ENCODE measurements at regions not wholly inside any gene's neighbourhood (a gene's known extent, or its start where the extent isn't known, plus 50 kb on each side); places are given as distances from the start of the nearest gene placed in this dataset.

- FAIRE-seq, result no peak
Measured at GRCh38 chr2:18123211-18123570, 244.7 kb downstream of the KCNS3 start.

DNA sequence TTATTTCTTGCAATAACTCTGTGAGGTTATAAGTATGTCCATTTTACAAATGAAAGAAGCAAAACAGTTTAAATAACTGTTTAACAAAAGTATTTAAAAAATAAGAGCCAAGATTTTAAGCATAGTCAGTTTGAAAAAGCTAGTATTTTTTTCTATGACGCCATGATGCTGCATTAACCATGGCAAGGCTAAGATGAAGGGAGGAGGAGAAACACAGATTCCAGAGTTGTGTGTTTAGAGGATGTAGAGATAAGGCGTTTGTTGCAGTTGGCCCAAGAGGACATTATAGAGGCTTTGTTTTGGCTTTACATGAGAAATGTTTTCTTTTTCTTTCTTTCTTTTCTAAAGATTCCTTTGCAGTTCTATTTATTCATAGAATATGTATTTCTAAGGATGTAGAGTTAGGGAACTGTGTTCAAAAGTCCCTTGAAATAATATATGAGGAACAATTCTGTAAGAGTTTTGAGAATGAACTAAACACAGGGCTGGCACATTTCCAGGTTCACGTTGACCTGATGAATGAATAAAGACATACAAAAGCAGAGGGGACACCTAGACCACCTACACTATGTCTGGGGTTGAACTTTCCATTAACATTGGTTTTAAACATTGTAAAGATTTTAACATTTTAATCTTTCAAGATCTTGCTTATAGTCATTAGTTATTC is 244.2 kb downstream of the KCNS3 start:
- no peak for FAIRE-seq

GRCh38 chr2:18119883-18120282 is 241.4 kb downstream of the KCNS3 start:
- FAIRE-seq, result no peak

DNA sequence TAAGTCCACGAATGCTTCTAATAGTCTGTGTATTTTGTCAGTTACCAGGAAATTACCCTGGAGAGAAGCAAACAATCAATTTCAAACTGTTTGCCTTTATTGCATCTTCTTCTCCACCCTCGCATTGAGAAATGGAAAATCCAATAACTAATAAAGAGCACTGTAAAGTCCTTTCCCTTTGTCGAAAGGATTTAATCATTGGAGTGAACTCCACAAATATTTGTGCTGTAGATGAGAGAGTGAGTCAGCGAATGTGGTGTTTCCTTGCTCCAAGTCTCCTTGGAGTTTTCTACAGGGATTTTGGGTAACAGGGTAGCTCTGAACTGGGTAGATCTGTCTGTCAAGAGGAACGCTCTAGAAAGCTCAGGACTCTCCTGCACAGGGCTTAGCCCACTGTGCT is 240.2 kb downstream of the KCNS3 start:
- no peak for FAIRE-seq

GRCh38 chr2:18117592-18117991 is 239.1 kb downstream of the KCNS3 start:
- FAIRE-seq, result no peak

DNA sequence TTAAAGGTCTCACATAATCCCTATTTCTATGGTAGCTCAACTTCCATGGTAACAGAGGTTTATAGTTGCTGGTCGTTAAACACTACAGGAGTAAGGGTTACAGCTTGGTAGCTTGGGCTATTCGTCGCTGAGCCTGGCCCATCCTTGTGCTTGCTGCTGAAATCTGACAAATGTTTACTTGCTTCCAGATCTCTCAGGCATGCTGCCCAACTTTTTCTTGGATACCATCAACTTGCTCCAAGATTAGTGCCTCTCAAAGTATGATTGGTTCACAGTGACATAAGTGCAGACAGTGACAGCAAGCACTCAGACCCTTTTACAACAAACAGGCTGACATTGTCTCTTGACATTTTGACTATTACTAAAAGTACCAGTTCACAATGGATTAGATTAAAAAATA is 231.8 kb downstream of the KCNS3 start:
- no peak for FAIRE-seq

DNA sequence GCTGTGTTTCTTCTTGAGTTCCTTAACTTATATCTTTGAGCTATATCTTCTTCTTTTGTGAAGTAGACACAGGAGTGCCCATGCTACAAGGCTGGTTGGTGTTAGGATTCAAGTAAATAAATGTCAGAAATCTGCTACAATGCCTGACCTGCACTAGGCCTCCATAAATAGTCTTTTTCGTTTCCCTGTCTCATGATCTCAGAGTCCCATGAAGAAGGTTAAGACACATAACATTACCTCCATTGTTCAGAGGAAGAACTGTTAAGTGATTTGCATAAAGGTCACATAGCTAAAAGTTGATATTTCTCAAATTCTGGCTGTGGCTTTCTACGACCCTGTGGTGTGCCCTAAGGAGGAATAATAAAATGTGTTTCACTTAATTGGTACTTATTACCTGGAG is 228.4 kb downstream of the KCNS3 start:
- FAIRE-seq, result no peak

GRCh38 chr2:18105929-18106328 is 227.5 kb downstream of the KCNS3 start:
- no peak for FAIRE-seq

DNA sequence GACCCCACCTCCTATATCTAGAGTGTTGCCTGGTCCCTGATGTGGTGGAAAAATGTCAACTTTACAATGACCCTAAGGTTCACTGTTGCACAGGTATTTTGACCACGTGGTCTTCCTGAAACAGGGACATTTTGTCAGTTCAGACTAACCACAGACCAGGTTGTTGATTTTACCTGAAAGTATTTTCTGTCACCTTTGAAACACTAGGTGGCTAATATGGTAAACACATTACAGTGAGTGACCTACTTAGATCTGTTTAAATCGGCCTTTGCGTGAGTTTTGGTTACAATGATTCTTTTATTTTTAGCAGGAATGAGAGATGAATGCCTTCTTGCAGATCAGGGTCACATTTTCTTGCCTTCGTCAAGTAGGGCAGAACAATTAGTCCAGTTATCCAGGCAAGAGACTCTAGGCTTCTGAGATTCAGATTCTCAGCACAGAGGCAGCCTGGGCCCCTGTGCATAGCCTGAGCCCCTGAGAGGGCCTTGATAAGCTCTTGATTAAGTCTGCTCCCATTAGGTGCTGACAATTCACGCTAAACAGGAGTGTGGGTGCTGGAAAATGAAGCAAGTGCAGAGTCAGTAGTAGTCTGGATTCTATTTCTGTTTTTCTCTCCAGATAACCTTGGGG is 226.2 kb downstream of the KCNS3 start:
- FAIRE-seq, result no peak

DNA sequence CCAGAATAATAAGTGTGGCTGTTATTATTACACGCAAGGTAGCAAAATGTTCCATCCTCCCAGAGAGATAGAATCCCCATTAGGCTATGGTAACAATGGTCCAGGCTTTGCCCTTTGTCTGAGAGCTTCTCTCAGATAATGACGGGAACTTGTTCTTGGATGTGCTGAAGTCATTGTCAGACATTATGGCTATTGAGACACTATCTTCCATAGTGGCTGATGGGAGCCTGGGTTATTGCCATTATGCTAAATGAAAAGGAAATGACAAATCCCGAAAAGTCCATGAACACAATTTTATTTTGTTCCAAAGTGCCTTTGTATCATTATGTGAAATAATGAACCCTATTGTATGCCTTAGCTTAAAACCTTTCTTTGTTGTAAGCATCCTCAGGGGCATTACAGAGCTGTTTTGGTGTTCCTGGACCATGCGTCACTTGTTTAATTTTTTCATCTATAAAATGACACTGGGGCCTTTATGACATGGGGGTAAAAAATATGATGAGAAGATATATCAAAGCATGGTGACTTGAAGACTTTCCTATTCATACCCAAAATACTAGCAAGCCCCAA is 218.5 kb downstream of the KCNS3 start:
- FAIRE-seq, result no peak

GRCh38 chr2:18094277-18094676 is 215.8 kb downstream of the KCNS3 start:
- no peak for FAIRE-seq

DNA sequence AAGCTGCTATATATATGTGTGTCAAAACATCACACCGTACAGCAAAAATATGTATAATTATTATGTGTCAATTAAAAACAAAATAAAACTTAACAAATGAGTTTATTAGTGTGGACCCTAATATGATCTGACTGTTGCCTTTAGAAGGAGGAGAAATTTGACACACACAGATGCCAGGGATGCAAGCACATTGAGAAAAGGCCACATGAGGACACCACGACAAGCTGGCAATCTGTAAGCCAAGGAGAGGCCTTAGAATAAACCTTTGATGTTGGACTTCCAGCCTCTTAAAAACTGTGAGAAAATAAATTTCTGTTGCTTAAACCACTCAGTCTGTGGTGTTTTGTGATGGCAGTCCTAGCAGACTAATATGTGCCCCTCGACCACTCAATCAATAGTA is 214.7 kb downstream of the KCNS3 start:
- FAIRE-seq, result no peak

DNA sequence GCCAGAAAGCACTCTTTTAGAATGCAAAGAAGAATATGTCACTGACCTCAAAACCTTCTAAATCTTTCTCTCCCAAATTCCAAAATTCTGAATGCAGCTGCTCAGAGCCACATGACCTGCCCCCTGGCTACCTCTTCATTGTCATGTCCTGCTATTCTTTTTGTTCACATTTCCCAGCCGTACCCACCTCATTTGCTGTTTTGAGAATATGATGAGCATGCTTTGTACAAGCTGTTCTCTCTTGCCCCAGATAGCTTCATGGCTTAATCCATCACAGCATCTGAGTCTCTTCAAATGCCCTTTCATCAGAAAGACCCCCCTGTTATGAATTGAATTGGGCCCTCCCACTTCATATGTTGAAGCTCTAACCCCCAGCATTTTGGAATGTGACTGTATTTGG is 214.3 kb downstream of the KCNS3 start:
- FAIRE-seq, result no peak

DNA sequence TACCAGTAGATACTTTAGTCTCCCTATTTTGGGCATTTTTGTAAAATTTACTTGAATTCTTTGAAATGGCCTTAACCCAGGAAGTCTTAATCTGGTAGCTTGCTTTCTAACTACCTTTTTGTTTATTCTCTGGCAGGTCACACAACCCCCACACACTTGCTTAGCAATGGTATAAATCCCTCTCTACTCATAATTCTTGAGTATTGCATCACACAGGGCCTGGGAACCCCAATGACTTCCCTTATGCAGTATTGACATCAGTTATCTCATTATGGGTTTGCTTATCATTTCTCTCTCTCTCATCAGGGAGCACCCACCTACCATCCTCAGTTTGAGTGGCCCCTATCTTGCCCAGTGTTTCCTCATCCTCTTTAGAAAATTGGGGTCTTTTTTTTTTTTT is 207.1 kb downstream of the KCNS3 start:
- no peak for FAIRE-seq

GRCh38 chr2:18084376-18084775 is 205.9 kb downstream of the KCNS3 start:
- no peak for FAIRE-seq

GRCh38 chr2:18083806-18084205 is 205.3 kb downstream of the KCNS3 start:
- FAIRE-seq, result no peak

DNA sequence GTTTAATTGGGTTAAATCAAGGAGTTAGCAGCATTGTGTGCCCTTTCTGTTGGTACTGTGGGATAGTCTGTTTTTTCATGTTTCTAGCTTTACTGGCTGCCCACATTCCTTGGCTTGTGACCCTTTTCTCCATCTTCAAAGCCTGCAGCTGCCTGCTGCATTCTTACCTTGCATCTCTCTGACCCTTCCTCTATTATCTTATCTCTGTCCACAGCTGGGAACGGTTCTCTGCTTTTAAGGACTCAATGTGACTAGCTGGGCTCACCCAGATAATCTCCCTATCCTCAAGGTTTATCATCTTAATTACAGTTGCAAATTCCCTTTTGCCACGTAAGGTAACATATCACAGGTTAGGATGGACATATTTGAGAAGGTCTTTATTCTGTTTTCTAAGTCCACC is 199.7 kb downstream of the KCNS3 start:
- FAIRE-seq, result no peak

- FAIRE-seq, result no peak
Measured at GRCh38 chr2:18077704-18078103, 199.2 kb downstream of the KCNS3 start.

- no peak for FAIRE-seq
Measured at GRCh38 chr2:18077231-18077630, 198.8 kb downstream of the KCNS3 start.

DNA sequence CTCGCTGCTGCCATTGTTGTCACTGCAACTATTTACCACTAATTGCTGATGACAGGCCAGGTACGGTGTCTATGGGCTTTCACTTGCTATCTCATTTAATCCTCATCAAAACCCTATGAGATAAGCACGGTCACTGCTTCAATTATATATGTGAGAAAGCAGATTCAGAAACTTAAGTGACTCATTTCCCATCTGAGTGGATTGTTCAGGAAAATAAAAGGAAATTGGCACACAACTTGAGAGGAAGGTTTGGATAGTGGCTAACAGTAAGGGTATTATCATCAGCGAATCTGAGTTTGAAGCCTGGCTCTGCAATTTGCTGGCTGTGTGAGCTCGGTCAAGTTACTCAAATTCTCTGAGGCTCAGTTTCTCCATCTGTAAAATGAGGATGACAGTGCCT is 196.0 kb downstream of the KCNS3 start:
- FAIRE-seq, result no peak

- no peak for FAIRE-seq
Measured at GRCh38 chr2:18073601-18074000, 195.1 kb downstream of the KCNS3 start.

DNA sequence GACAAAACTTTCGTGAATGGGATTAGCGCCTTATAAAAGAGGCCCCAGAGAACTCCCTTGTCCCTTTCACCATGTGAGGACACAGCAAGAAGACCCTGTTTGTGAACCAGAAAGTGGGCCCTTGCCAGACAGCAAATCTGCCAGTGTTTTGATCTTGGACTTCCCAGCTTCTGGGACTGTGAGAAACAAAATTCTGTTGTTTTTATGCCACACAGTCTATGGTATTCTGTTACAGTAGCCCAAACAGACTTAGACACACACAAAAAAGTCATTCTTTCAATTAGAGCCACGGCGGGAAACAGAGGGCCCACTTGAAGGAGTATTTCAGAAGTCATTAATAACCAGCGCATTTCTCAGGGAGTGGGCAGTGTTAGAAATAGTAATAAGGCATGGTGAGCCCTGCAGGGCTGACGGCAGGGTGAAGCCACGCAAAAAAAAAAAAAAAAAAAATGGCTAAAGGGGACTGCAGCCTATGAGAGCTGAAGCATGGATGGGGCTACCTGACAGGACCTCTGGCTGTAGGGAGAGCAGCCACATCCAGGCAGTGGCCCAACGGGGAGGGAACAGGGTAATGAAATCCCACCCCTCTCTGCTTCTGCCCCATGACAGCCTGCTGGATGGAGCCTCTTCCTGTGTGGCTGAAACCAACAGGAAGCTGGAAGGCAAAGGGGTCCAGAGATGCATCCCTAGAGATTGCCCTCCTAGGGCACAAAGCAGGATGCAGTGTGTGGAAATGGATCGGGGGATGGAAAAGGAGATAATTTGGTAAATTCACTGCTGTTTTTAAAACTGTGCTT is 189.3 kb downstream of the KCNS3 start:
- no peak for FAIRE-seq

DNA sequence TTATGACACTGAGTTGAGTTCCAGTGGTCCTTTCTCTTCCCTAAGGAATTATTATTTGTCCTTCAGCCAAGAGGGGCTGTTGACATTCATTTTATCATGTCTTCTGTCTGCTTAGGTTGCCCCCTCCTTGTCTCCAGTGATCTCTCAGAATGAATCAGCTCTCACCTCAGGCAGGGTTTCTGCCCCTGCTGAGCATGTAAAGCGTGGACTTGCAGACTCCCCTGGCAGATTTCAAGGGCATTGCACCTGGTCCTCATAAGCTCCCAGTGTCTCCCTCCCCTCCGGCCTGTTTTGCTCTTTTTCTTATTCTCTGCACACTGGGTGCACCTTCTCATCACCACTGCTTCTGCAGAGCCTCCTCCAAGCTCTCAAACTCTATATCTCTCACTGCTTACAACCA is 188.4 kb downstream of the KCNS3 start:
- FAIRE-seq, result no peak

DNA sequence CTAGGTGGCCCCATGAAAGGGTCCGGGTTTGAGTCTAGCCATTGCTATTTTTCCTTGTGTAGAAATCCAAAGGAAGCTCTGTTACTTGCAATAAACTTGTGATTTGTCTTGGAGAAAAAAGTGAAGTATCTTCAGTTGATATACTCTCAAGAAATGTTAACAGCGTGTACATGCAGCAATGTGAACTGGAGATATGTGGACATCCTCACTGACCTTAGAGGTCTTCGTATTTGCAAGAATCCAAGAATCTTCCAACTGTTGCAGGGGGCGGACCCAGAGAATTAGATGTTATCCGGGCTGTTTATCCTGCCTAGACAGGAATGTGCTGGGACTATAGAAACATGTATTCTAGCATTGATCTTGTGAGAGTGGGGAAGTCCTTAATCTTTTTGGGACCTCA is 187.6 kb downstream of the KCNS3 start:
- FAIRE-seq, result no peak
